Breast epithelium (tissue), 3 donors: ENCODE measurements at regions not wholly inside any gene's neighbourhood (a gene's known extent, or its start where the extent isn't known, plus 50 kb on each side); places are given as distances from the start of the nearest gene placed in this dataset.

Source experiments
- CTCF ChIP-seq, 3 donors: fragments of 450-650 bp; IDR thresholded peaks; one replicate each; pipeline ENCODE4 v1.5.1; 2016 to 2017; ENCODE audit warnings: antibody characterized with exemption in 3 of 3, mild to moderate bottlenecking in 3 of 3, moderate library complexity in 3 of 3
- POLR2A ChIP-seq: fragments of 450-650 bp; IDR thresholded peaks from one replicate; pipeline ENCODE4 v1.6.1; 2016; ENCODE audit warnings: antibody characterized with exemption, mild to moderate bottlenecking, moderate library complexity
- POLR2AphosphoS5 ChIP-seq, 3 donors: sonication (generic); formaldehyde crosslinking; IDR thresholded peaks; one replicate each; pipeline ENCODE4 v1.6.1; 2017; ENCODE audit warnings: antibody characterized with exemption in 3 of 3

GRCh38 chr7:84578825-84579224 lies 384.2 kb upstream of the SEMA3A start:
- TF ChIP-seq POLR2AphosphoS5 (IDR thresholded peaks at IDR 0.05) (no peak), CTCF (IDR thresholded peaks at IDR 0.05) (no peak), POLR2A (no peak)
